H1 (cell line): ENCODE measurements at regions not wholly inside any gene's neighbourhood (a gene's known extent, or its start where the extent isn't known, plus 50 kb on each side); places are given as distances from the start of the nearest gene placed in this dataset.

Experiments
- CHD2 ChIP-seq: IDR thresholded peaks from 2 replicates; pipeline ENCODE4 v1.6.1; 2012; ENCODE audit warnings: low read length, improper control_type of control experiment
- CHD7 ChIP-seq: fragments of 300-600 bp; sonication (generic); IDR thresholded peaks from 2 replicates; pipeline ENCODE4 v1.7.1; 2012; ENCODE audit warnings: low read length, moderate library complexity, mild to moderate bottlenecking, inconsistent platforms; ENCODE audit not compliant: insufficient replicate concordance
- RFX5 ChIP-seq: IDR thresholded peaks from 2 replicates; pipeline ENCODE4 v1.6.1; 2011; ENCODE audit warnings: low read depth, low read length, improper control_type of control experiment, borderline replicate concordance

DNA sequence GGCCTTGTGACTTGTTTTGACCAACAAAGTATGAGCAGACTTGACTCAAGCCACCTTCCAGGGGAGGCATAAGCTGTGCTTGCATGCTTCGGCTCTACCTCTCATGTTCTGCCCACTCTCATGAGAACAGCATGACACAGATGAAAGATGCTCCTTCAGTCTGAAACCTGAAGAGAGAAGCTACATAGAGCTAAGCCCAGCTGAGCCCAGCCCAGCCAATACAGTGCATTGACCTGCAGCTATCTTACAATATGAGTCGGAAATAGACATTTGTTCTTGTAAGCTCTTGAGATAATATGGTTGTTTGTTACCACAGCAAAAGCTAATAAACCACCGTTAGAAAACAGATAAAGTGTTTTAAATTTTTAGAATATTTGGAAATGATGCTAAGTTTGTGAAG is 426.7 kb upstream of the PKDCC start (continued):
- TF ChIP-seq CHD7 (no peak), RFX5 (no peak), CHD2 (no peak)
- TF ChIP-seq, all 59 proteins: peak for 0
